GM12865 (cell line): ENCODE measurements at regions not wholly inside any gene's neighbourhood (a gene's known extent, or its start where the extent isn't known, plus 50 kb on each side); places are given as distances from the start of the nearest gene placed in this dataset.

Experiments used
- DNase-seq: peaks from one replicate; pipeline ENCODE4 v3.0.0; 2010; ENCODE audit warnings: low read depth
- H3K4me3 ChIP-seq: 2 replicates; pipeline ENCODE4 v1.5.1; 2011; ENCODE audit warnings: mild to moderate bottlenecking, low read depth, low read length, control low read depth
- TF ChIP-seq, protein P1 (sequence below): IDR thresholded peaks from 2 replicates; pipeline ENCODE4 v1.5.1; 2011; ENCODE audit warnings: low read length, control low read depth, low read depth, inconsistent platforms; ENCODE audit not compliant: insufficient read depth; ENCODE audit errors: missing control alignments

DNA sequence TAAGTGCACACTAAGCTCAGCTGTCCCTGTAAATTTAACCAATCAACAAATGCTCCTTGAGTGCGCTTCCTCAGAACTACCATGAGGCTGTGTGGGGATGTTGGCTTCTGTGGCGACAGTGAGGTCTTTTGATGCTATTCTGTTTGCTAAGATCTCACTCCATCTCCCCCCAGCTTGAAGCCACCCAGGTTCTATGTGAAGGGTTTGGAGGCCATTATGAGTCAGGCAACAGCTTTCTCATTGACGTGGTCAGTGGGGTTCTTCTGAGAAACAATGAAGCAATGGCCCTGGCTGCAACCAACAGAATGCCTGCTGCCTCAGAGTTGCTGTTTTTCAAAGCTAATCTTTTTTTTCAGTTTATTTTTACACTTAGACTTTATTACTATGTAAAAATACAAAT, 205.5 kb downstream of the PTBP2 start:
- no peak overlapping the region for H3K4me3 ChIP-seq
- TF ChIP-seq, protein P1, sequence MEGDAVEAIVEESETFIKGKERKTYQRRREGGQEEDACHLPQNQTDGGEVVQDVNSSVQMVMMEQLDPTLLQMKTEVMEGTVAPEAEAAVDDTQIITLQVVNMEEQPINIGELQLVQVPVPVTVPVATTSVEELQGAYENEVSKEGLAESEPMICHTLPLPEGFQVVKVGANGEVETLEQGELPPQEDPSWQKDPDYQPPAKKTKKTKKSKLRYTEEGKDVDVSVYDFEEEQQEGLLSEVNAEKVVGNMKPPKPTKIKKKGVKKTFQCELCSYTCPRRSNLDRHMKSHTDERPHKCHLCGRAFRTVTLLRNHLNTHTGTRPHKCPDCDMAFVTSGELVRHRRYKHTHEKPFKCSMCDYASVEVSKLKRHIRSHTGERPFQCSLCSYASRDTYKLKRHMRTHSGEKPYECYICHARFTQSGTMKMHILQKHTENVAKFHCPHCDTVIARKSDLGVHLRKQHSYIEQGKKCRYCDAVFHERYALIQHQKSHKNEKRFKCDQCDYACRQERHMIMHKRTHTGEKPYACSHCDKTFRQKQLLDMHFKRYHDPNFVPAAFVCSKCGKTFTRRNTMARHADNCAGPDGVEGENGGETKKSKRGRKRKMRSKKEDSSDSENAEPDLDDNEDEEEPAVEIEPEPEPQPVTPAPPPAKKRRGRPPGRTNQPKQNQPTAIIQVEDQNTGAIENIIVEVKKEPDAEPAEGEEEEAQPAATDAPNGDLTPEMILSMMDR: no peak
- DNase-seq: no peak

DNA sequence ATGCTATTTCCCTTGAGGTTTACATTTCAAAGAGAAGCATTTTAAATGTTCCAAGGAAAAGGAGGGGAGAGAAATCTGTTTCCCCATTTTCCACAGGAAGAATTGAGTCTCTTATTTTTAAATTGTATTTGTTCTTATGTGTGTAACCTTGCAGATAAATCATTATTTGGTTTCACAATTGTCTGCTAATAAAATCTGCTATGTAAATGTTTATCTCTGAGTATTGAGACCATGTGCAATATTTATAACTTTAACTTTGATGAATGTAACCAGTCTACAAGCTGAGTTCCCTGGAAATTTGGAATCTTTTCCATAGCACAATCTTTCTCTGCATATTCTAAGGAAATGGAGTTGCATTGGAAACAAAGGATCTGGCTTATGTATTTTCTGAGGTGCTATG, 209.6 kb downstream of the PTBP2 start:
- TF ChIP-seq, protein P1: no peak
- DNase-seq: no peak
- H3K4me3 ChIP-seq: no peak overlapping the region

DNA sequence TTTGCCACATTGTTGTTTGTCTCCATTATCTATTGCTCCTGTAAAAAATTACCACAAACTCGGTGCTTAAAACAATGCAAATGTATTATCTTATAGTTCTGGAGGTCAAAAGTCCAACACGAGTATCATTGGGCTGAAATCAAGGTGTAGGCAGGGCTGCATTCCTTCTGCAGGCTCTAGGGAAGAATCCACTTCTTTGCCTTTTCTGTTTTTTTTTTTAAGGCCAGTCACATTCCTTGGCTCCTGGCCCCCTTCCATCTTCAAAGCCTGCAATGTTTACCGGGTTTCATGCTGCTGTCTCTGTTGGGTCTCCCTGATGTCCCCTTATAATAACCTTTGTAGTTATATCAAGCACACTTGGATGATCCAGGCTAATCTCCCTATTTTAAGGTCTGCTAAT, 212.7 kb downstream of the PTBP2 start:
- no peak for DNase-seq
- H3K4me3 ChIP-seq: no peak overlapping the region
- TF ChIP-seq, protein P1: no peak

DNA sequence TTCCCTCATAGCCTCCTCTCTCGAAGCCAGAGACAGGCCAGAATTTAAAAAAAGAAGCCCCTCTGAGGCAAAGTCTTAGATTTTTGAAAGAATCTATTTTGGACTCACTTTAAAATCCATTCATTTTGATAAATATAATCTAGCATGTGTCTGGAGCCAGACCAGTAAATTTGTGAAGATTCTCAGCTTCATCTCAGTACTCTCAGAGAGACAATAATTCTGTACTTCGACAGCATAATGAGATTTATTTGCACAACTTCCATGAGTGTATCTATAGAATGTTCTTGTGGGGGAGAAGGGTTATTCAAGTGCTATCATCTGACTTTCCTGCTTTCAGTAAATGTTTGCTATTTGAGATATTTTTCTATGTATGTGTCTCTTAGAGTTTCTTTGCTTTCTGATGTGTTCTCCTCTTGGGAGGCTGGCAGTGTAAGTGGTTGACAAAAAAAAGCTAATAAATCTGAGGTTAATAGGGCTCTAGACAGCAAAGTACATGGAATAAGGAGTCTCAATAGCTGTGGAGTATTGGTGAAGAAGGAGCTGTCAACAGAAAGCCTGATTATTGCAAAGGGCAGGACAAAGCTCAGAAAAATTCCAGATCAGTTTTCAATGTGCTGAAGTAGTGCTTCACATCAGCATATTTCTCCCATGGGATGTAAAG, 223.0 kb downstream of the PTBP2 start:
- H3K4me3 ChIP-seq: no peak overlapping the region
- no peak for DNase-seq
- TF ChIP-seq, protein P1: no peak

DNA sequence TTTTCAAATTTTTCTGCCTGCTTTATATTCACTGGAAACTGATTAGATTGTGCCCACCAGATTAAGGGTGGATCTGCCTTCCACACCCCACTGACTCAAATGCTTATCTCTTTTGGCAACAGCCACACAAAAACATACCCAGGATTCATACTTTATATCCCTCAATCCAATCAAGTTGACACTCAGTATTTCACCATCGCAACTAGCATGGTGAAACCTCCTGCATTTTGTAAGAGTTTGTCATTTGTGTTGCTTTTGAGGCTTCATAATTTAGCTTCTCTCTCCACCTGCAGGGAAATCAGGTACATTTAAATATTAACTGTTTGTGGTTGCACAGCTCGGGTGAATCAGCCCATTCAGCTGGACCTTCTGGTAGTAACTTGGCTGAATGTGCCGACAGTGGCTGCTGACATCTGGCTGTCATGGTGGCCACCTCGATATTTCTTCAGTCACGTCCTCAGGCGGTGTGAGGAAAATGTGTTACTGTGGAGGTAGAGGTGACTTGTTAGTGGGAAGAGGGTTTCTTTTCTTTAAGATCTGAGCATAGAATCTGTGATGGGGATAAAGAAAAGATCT, 224.0 kb downstream of the PTBP2 start:
- no peak for DNase-seq
- H3K4me3 ChIP-seq: no peak overlapping the region
- TF ChIP-seq, protein P1: no peak

DNA sequence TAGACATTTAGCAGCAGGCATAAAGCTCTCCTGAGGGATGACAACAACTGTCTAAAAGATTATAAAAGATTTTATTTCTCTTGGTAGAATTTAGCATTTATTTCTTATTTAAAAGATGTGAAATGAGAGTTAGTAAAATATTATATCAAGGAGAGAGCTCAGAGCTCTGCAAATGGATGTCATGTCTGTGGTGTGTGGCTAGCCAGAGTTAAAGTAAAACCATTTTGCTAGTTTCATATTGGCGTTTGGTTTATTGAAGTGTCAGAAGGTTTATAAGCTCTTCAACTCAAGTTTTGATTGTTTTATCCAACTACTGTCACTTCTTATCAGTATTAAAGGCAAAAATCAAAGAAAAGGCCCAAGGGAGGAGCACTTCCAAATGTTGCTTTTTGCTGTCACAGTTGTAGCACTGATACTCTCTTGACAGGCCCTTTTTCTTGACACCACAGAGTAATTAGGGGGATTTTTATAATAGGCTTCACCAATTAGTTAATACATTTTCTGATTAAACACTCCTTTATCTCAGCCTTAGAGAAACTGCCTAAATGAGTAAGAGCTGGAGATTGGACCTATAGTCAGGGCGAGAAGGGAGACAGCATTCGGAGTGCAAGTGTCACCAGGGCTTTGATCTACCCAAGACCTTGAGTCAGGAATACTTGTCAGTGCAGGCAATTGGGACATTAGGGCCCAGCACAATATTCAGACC, 233.9 kb downstream of the PTBP2 start:
- H3K4me3 ChIP-seq: no peak overlapping the region
- DNase-seq: no peak
- TF ChIP-seq, protein P1: no peak
